ENCODE measurements at regions not wholly inside any gene's neighbourhood (a gene's known extent, or its start where the extent isn't known, plus 50 kb on each side); places are given as distances from the start of the nearest gene placed in this dataset.

DNA sequence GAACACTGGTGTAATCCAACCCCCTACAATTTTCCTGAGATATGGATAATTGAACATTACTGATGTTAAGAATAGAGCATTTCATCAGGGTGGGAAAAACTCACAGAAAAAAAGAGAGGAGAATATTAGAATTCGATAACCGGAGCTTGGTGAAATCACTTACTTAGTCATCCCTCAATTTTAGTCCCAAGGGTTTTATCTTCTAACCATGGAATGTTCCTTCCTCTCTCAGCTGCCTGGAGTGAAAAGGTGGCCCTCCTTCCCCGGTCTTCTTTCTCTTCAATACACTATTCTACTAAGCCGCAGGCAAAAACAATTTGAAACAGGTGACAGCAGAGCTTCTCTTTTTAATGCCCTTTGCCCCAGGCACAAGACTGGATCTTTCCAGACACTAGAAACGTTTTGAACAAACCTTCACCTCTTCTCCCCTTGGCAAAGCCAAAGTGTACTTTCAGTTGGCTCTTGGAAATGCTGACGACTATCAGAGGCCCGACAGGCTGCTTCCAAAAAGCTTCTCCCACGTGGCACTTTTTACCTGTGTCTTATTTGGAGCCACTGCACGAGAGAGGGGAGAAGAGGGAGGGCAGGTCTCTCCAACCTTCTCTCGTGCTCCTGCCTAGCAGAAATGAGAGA, 543.9 kb downstream of the TLE1 start:
- TF ChIP-seq KLF9 (CRISPR knock-in tag; IDR thresholded peaks at IDR 0.05; ENCODE audit: low read depth): no peak
- TF ChIP-seq, protein P1, sequence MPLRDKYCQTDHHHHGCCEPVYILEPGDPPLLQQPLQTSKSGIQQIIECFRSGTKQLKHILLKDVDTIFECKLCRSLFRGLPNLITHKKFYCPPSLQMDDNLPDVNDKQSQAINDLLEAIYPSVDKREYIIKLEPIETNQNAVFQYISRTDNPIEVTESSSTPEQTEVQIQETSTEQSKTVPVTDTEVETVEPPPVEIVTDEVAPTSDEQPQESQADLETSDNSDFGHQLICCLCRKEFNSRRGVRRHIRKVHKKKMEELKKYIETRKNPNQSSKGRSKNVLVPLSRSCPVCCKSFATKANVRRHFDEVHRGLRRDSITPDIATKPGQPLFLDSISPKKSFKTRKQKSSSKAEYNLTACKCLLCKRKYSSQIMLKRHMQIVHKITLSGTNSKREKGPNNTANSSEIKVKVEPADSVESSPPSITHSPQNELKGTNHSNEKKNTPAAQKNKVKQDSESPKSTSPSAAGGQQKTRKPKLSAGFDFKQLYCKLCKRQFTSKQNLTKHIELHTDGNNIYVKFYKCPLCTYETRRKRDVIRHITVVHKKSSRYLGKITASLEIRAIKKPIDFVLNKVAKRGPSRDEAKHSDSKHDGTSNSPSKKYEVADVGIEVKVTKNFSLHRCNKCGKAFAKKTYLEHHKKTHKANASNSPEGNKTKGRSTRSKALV (CRISPR knock-in tag; IDR thresholded peaks at IDR 0.05): no peak
- TF ChIP-seq POLR2A (IDR thresholded peaks at IDR 0.05; ENCODE audit: insufficient read depth in 1 of 2, low read depth in 2 of 2, low read length in 2 of 2): no peak
- no peak for TF ChIP-seq ZNF737 (CRISPR knock-in tag; IDR thresholded peaks at IDR 0.05; ENCODE audit: borderline replicate concordance)
- TF ChIP-seq, protein P2, sequence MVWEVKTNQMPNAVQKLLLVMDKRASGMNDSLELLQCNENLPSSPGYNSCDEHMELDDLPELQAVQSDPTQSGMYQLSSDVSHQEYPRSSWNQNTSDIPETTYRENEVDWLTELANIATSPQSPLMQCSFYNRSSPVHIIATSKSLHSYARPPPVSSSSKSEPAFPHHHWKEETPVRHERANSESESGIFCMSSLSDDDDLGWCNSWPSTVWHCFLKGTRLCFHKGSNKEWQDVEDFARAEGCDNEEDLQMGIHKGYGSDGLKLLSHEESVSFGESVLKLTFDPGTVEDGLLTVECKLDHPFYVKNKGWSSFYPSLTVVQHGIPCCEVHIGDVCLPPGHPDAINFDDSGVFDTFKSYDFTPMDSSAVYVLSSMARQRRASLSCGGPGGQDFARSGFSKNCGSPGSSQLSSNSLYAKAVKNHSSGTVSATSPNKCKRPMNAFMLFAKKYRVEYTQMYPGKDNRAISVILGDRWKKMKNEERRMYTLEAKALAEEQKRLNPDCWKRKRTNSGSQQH (CRISPR knock-in tag; IDR thresholded peaks at IDR 0.05; ENCODE audit: low read depth): no peak
- no peak for TF ChIP-seq ZNF143 (CRISPR knock-in tag; IDR thresholded peaks at IDR 0.05)
- no peak for TF ChIP-seq HMG20B (CRISPR knock-in tag; conservative IDR thresholded peaks at IDR 0.05)
- no peak for TF ChIP-seq SIN3B (IDR thresholded peaks at IDR 0.05; ENCODE audit: low read length)
- TF ChIP-seq, protein P3, sequence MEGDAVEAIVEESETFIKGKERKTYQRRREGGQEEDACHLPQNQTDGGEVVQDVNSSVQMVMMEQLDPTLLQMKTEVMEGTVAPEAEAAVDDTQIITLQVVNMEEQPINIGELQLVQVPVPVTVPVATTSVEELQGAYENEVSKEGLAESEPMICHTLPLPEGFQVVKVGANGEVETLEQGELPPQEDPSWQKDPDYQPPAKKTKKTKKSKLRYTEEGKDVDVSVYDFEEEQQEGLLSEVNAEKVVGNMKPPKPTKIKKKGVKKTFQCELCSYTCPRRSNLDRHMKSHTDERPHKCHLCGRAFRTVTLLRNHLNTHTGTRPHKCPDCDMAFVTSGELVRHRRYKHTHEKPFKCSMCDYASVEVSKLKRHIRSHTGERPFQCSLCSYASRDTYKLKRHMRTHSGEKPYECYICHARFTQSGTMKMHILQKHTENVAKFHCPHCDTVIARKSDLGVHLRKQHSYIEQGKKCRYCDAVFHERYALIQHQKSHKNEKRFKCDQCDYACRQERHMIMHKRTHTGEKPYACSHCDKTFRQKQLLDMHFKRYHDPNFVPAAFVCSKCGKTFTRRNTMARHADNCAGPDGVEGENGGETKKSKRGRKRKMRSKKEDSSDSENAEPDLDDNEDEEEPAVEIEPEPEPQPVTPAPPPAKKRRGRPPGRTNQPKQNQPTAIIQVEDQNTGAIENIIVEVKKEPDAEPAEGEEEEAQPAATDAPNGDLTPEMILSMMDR (CRISPR knock-in tag; IDR thresholded peaks at IDR 0.05): no peak
- TF ChIP-seq, protein P4, sequence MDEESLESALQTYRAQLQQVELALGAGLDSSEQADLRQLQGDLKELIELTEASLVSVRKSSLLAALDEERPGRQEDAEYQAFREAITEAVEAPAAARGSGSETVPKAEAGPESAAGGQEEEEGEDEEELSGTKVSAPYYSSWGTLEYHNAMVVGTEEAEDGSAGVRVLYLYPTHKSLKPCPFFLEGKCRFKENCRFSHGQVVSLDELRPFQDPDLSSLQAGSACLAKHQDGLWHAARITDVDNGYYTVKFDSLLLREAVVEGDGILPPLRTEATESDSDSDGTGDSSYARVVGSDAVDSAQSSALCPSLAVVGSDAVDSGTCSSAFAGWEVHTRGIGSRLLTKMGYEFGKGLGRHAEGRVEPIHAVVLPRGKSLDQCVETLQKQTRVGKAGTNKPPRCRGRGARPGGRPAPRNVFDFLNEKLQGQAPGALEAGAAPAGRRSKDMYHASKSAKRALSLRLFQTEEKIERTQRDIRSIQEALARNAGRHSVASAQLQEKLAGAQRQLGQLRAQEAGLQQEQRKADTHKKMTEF (CRISPR knock-in tag; IDR thresholded peaks at IDR 0.05): no peak
- TF ChIP-seq ZBTB7A (CRISPR knock-in tag; IDR thresholded peaks at IDR 0.05): no peak
- no peak for TF ChIP-seq ZNF274 (CRISPR knock-in tag; IDR thresholded peaks at IDR 0.05)
- TF ChIP-seq NR3C1 (CRISPR knock-in tag; IDR thresholded peaks at IDR 0.05): no peak
- no peak for TF ChIP-seq NFE2L2 (IDR thresholded peaks at IDR 0.05; ENCODE audit: low read length)
